ENCODE measurements at regions not wholly inside any gene's neighbourhood (a gene's known extent, or its start where the extent isn't known, plus 50 kb on each side); places are given as distances from the start of the nearest gene placed in this dataset.

DNA sequence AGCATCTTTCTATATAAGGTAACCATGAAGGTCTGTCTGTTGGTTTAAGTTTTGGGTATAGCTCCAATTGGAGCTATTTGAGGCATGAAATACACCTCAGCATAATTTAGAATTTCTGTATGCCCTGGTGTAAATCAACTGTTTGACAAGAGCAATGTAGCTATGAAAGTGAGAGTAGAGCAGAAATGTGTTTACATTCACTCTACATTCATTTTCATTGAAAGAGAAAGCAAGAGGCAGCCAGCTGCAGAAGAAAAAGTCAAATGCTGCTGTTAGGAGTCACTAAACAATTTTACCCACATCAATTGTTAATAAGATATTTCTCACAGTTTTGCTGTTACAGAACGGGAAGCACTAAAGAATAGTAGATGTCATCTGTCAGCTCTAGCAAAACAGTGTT, 252.5 kb downstream of the SLC6A15 start:
- no peak for DNase-seq

DNA sequence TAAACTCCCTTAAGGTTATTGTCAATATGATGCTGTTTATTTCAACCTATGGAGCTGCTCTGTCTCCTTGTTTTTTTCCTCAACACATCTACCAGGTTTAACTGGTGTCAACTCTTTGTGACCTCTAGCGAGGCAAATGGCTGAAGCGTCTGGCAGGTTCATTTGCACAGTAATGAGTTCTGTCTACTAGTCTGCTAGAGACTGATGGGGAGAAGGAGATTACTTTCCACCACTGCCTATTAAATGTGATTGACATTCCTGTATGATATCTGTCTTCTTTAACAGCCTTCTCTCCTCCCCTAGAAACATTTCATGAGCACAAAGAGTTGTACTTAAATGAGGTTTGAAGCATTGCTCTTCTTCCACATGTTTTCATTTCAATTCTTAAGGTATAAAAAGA, 253.7 kb downstream of the SLC6A15 start:
- DNase-seq, result no peak

DNA sequence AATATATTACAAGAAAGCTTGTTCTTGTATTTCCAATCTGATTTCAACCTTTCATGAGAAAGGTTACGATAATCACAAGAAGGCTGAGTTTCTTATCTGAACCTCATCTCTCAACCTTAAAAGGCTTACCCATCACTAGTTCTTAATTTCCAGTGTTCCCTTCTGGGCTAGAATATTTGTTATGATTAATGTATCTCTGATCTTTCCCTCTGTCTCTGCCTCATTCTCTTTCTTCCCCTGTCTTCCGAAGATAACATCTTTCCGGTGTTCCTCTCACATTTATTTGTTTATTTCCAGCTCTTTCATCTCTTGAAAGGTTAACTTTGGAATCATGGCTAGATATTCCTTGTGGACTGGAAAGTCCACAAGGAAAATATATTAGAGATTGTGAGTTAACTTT, 255.9 kb downstream of the SLC6A15 start:
- no peak for DNase-seq

DNA sequence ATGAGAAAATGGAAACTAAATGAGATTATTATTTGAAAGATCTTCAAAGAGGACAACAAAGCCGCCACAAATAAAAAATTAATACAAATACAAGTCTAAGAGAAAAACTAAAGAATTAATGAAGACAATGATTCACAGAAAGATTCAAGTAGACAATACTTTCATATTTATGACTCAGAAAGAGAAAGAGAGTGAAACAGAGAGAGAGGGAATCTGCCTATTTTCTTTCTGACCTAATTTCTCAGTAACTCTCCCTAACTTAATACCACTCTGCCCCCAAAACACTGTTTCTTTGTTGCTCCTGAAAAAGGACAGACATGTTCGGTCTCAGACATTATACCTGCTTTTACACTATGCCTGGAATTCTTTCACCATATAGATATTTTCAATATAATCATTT, 259.1 kb downstream of the SLC6A15 start:
- DNase-seq, result no peak

DNA sequence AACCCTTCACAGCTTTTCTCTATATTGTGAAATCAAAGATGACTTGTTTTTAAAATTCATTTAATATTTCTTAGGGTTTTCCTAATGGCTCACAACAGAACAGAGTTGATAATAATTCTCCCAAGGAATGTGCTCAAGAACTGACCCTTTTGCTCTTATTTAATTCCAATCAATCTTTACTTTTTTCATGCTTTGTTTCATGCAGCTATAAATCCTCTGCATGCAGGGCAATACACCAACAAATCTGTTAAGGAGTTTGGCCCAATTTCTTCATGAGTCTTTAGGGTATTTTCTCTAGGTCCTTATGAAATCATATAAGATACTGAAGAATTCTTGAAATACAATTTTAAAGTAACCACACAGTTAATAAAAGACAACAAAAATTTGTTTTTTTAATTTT, 264.2 kb downstream of the SLC6A15 start:
- no peak for DNase-seq

DNA sequence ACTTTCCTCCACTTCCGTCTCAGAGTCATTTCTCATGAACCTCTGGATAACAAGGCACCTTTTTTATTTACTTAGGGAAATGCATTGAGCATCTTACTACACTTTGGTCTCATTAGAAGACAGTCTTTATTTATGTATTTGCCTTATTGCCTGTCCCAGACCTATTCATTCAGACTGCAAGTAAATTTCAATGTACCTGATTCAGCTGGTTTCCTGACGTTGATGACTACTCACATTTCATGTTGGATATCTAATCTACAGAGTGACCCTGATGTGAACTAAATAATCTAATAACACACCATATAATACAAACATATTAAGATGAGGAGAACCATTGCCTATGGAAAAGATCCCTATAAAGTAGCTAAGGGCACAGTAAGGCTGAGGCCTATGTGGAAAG, 267.7 kb downstream of the SLC6A15 start:
- DNase-seq, result no peak

DNA sequence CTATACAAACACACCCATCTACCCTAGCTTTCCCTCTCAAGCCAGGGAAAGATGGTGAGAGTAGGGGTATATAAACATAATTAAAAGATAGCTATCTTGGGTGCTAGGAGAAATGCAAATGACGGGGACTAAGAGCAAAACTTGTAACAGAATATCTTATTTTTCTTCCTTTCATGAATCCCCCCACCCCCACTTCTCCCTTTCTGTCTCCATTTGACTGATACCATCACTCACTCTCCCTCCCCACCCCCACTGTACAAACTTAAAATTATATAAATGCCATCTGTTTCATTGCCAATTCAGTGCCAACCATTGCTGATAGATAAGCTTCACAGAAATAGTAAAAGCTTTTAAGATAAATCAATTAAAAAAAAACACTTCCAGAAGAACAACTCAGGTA, 268.6 kb downstream of the SLC6A15 start:
- no peak for DNase-seq

DNA sequence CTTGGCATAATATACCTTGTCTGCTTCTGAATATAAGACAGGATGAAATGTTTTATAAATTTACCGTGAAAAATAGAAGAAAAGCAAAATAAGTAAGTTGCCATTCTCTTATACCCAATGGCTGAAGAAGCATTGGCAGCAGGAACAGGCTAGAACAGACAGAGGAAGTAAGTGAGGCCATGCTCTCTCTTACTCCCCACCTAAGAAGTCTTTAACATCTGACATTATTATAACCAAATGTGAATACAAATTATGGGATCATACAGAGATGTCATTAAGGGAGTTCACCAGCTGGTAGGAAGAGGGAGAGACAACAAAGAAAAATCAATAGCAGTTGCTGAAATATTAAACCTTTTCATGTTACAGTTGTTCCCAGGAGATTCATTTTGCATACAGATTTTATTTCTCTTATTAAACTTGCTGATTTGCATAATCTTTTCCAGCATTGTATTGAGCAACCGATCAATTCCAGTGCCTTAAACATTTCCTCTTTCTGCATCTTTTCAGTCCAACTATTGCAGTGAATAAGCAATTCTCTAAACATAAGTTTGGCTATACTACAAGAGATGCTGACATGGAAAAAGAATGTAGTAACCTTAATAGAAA, 270.6 kb downstream of the SLC6A15 start:
- no peak for DNase-seq

DNA sequence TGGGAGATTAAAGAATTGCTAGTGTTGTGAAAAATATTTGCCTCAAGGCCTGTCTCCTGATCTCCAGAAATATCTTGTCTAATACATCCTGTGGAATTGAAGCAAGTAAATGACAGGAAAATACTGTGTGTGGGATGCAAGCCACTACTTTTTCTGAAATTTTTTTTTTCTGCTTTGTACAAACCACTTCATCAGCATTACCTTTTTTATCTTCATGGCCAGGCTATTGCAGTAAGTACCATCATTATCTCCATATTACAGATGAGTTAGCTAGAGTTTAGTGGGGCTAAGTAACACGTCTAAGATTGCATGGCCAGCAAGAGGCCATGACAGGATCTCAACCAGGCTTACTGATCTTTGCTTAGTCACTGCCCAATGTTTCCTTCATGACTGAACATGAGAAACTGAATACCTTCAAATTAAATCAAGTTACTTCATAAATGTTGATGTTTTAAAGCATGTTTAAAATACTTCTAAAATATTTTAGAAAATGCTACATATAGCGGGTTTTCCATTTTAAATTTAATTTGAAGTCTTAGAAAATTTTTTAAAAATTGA, 273.7 kb downstream of the SLC6A15 start:
- DNase-seq, result no peak

DNA sequence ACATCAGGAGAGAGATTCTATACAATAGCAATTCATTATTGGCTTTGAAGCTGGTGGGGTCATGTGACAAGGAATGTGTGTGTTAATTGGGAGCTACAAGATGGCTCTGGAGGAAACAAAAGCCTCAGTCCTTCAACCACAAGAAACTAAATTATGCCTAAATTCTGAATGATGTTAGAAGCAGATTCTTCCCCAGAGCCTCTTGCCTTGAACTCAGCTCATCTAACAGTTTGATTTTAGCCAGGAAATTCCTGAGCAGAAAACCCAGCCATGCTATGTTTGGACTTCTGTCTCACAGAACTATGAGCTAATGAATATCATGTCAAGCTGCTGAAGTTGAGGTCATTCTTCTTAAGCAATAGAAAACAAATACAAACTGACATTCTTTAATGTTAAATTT, 274.7 kb downstream of the SLC6A15 start:
- DNase-seq, result no peak

DNA sequence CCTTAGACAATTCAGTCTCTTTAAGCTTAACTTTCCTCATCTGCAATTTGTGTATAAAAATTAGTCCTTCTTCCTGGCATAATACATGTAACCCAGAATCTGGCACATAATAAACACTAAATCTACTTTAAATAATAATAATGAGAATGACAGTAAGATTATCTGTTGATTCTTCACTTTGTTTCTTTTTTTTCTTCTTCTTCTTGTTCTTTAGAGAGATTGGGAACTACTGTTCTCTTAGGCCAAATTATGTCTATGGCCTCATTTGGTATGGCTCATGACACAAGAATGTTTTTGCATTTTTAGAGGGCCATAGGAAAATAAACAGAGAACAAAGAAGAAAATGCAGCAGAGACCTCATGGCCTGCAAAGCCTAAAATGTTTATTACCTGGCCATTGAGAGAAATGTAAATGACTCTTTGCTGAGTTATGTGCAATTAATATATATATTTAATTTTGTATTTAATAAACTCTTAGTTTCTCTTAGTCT, 275.8 kb downstream of the SLC6A15 start:
- DNase-seq, result no peak

DNA sequence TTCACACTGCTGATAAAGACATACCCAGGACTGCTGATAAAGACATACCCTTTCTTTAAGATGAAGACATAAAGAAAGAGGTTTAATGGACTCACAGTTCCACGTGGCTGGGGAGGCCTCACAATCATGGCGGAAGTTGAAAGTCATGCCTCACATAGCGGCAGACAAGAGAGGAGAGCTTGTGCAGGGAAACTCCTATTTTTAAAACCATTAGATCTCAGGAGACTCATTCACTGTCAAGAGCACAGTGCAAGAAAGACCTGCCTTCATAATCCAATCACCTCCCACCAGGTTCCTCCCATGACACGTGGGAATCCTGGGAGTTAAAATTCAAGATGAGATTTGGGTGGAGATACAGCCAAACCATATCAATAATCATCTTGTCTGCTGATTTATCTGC, 278.1 kb downstream of the SLC6A15 start:
- DNase-seq, result no peak

DNA sequence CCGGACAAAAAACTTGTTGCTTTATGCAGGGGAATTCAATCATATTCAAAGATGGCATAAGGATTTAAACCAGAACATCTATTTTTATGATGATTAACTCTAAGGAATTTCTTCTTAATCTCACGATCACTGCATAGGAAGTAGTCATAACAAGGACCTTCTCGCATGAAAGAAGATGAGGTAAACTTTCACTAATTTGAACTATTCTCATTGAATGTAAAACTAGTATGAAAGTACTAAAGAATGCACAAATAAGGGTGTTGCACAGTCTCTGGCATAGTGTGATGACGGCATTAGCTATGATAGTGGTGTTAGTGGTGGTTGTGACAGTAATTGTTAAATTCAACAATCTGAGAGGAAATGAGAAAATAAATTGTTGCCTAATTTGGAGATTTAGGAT, 280.0 kb downstream of the SLC6A15 start:
- DNase-seq, result no peak

DNA sequence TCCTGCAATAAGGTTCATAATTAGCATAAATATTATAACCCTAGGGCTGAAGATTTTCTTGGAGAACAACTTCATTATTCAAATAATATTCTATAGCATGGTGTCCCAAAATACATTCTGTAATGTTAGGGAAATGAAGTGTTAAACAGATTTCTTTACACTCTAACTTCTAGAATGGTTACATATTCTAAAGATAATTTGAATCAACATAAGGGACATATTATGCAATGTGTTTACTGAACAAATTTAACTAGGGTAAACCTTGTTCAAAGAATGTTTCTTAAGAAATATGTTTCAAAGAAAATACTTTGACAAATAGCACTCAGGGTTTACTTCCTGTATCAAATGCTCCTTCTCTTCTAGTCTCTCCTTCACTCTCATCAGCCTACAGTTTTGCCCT, 281.6 kb downstream of the SLC6A15 start:
- DNase-seq, result no peak

DNA sequence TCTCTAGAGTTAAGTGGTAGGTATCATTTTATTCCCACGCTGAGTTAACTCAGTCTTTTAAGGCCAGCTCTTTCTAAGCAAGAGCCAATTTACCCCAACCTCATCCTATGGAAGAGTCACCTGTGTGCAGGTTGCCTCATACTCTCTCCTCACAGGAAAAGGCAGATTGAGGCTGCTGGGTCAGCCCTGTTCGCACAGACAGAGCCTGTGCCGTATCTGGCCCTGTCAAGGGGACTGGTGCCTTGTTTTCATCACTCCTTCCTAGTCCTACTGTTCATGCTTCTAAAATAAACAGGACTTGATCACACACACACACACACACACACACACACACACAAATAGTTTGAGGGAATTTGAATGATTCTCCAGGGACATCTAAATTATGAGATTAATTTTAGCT, 285.0 kb downstream of the SLC6A15 start:
- DNase-seq, result no peak

DNA sequence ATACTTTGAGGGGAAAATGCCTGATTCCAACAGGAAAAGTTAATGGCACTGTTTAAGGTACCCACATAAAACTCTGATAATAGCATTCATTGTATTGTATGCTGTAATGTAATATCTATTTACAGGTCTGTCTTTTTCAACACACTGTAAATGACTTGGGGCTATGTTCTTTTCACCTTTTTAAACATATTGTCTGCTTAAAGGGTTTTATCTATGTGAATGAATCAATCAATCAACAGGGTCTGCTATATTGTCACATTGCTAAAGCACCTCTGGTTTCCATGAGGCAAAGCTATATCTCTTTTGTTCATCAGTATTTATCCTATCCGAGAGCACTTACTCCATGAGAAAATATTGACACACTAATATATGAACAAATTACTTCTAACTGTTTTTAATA, 288.0 kb downstream of the SLC6A15 start:
- no peak for DNase-seq

DNA sequence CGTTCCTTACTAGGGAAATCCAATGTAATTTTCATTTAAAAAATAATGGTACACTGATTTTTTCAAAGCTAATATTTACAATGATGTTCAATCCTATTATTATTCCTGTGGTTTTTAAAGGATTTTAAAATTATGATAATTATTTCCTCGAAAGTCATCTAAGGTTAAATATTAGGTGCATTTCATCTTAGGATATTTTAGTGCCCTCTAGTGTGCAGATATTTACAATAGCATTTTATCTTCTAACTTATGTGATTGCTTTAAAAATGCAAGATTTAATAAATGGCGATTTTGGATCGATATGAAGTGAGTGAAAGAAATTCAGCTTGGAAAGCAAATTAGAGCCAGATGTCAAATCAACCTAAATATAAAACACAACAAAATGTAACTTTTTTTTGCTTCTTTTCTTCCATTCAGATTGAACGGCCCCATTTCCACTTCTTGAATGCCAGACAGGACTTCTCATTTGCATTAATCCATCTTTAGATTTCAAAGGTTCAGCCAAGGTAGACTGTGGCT, 293.5 kb downstream of the SLC6A15 start:
- DNase-seq, result no peak

DNA sequence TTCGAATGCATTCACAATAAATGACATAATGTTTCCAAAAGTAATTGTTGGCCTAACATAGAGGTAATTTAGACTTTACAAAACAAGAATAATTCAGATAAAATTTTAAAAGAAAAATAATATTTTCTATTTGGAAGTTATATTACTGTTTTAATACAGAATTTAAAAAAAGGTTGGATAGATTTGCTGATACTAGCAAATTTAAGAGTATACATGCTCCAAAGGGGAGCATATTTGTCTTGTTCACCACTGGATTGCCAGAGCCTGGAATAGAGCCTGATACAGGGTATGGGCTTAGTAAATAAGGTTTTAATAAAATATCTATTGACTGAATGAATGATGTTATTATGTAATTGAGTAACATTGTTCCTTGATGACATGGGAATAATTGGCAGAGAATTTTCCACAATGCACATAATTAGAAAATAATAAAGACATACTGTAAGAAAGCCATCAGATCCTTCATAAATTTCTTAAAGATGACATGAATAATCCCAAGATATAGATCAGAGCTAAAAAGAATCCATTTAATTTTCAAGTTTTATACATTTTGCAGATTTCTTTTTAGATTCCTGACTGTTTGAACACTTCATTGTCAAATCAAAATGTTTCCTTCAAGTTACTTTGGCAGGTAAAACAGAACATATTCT, 305.3 kb downstream of the SLC6A15 start:
- no peak for DNase-seq

DNA sequence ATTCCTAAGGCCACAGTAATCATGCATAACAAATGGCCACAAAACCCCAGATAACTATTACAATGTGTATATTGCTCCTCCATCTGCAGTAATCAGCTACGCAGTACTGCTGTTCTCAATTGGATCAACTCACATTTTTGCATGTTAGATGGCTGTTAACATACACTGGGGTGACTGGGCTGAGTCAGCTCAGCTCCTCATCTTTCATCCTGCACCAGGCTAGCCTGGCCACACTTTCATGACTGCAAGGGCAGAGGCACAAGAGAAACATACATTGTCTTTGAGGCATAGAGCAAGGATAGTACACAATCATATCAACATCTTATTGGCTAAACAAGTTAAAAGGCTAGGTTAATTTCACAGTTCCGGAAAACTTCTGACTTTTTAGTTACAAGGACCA, 306.6 kb downstream of the SLC6A15 start:
- DNase-seq, result no peak

DNA sequence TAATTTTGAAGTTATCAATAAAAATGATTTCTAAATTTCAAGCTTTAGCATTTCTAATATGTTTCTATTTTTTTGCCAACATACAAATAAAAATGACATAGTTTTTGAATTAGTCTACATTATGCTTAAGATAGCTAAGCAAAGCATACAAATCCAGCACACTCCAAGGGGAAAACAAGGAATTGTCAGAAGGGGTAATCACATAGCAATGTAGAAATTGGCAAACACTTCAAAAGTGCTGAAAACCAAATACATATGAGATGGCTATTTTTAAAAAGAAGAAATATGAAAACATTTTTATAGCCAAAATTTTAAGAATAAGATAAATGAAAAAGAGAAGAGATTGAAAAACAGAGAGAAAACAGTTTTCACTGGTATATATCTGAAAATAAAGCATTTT, 308.0 kb downstream of the SLC6A15 start:
- no peak for DNase-seq

DNA sequence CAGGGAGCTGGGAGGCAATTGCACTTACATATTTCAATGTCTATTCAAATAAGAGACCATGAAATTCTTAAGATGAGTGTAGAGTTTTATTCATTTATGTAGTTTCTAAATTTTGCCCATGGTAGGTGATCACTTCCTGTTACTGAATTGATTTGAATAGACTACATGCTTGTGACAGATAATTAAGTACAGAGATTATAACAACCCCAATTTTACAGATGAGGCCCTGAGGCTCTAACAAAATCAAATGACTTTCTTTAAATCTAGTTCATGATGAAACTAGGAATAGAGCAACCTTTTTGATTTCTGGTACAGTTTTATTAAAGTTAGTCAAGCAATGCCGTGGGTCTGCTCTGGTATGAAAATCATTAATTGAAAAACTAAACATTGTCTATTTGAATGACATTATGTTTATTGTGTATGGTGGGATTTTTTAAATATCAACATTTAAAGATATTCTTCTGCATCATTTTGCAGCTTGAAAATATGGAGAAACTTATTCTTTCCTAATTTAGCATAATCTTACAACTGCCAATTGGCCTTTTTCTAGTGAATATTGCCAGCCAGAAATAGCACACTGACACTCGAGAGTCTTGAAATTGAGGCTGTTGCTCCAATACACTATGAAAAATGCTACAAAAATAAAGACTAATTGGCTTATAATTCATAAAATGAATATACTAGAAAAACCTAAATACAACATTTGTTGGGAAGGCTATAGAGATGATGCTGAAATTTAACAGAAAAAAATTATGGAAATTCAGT, 308.9 kb downstream of the SLC6A15 start:
- no peak for DNase-seq

DNA sequence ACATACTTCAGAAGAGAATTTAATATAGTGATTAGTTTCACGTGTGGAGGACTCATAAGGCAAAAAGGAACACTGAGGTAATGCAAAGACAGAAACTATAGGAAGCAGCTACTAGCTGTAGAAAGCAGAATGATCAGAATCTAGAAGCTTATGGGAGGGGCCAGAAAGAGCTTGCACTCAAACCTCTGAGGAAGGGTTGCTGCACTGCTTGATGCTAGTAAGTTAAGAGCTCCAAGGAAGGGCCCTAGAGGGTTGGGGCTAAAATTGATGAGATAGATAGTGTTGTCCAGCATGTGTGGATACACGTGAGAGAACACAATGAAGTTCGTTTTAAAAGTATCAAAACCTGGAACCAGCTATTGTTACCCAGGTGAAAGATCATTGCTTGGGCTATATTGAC, 311.1 kb downstream of the SLC6A15 start:
- DNase-seq, result no peak

DNA sequence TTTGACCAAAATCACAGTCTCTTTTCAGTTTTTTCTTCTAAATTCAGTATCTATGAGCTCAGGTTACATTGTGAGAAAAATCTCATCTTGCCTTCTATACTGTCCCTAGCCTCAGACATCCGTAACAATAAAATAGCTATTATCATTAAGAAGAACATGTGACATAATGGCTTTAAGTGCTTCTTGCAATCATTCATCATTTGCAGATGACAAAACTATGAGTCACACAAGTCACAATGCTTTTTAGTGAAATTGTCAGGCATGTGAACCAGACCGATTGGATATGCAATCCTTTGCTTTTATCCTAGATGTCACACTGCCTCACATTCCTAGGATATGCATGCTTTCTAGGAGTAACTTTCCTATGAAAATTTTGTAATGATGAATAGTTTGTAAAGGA, 313.1 kb downstream of the SLC6A15 start:
- no peak for DNase-seq

DNA sequence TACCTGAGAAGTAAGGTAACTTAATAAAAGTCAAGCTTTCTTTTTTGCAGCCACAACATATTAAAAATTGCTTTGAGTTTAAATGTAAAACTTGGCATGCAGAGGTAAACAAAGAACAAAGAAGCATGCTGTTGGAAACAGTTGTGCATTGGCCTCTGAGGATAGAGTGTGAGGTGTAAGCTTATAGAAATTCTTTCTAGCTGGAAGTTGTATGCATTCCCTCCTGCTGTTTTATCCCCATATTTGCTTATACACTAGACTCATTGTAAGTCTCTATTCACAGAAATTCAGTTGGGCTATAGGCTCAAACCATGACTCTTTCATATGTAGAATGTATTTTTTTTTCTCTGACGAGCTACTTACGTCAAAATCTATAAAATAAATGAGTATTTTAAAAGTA, 316.3 kb downstream of the SLC6A15 start:
- no peak for DNase-seq
